ENCODE measurements at regions not wholly inside any gene's neighbourhood (a gene's known extent, or its start where the extent isn't known, plus 50 kb on each side); places are given as distances from the start of the nearest gene placed in this dataset.
A peak's percentile ranks its signal among the peaks of the same experiment; 100 is the strongest.
"Not testable (repeated sequence)": the region's sequence is repeated elsewhere in the genome, so short reads cannot be mapped to it uniquely, and the experiment has no call there.

DNA sequence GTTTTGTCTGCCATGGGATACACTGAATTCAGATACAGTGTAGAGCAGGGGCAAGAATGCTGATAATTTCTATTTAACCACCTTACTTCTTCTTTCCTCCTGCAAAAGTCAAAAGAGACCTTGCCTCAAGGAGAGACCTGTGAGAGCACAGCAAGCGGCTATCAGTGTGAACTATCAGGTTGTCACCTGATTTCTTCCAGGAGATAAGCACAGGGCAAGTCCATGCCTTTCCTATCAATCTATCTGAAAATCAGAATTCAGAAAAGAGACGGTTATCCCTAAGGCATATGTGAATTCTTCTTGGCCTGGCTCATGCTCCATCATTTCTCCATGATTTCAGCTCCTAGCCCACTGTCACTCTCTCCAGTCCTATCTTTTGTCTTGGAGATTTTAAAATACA, 128.9 kb upstream of the CCND2 start:
- H3K4me3 ChIP-seq (ENCODE audit: low read depth, low read length), result no peak overlapping the region
- DNase-seq (ENCODE audit: low read depth), result no peak
- TF ChIP-seq, protein P1, sequence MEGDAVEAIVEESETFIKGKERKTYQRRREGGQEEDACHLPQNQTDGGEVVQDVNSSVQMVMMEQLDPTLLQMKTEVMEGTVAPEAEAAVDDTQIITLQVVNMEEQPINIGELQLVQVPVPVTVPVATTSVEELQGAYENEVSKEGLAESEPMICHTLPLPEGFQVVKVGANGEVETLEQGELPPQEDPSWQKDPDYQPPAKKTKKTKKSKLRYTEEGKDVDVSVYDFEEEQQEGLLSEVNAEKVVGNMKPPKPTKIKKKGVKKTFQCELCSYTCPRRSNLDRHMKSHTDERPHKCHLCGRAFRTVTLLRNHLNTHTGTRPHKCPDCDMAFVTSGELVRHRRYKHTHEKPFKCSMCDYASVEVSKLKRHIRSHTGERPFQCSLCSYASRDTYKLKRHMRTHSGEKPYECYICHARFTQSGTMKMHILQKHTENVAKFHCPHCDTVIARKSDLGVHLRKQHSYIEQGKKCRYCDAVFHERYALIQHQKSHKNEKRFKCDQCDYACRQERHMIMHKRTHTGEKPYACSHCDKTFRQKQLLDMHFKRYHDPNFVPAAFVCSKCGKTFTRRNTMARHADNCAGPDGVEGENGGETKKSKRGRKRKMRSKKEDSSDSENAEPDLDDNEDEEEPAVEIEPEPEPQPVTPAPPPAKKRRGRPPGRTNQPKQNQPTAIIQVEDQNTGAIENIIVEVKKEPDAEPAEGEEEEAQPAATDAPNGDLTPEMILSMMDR (IDR thresholded peaks at IDR 0.05; ENCODE audit: insufficient read depth, low read depth, low read length, missing control alignments), result no peak

DNA sequence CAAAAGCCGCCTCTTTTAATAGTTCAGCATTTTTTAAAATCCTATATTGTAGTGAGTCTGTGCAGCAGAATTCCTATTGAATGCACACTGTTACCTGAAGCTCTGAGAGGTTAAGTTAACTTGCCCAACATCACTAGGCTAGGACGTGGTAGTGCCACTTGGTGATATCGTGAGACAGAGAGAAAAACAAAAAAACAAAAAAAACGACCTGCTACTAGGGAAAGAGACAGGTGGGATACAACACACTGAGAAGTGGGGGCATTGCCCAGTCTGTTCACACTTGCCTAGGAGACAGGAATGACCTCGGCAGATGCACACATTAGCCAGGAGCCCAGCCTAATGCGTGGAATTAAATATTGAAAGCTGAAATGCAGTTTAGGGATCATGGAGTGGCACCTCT, 129.7 kb upstream of the CCND2 start:
- H3K4me3 ChIP-seq (ENCODE audit: low read depth, low read length), result no peak overlapping the region
- TF ChIP-seq, protein P1 (IDR thresholded peaks at IDR 0.05; ENCODE audit: insufficient read depth, low read depth, low read length, missing control alignments), result peak; percentile 21
- no peak for DNase-seq (ENCODE audit: low read depth)

DNA sequence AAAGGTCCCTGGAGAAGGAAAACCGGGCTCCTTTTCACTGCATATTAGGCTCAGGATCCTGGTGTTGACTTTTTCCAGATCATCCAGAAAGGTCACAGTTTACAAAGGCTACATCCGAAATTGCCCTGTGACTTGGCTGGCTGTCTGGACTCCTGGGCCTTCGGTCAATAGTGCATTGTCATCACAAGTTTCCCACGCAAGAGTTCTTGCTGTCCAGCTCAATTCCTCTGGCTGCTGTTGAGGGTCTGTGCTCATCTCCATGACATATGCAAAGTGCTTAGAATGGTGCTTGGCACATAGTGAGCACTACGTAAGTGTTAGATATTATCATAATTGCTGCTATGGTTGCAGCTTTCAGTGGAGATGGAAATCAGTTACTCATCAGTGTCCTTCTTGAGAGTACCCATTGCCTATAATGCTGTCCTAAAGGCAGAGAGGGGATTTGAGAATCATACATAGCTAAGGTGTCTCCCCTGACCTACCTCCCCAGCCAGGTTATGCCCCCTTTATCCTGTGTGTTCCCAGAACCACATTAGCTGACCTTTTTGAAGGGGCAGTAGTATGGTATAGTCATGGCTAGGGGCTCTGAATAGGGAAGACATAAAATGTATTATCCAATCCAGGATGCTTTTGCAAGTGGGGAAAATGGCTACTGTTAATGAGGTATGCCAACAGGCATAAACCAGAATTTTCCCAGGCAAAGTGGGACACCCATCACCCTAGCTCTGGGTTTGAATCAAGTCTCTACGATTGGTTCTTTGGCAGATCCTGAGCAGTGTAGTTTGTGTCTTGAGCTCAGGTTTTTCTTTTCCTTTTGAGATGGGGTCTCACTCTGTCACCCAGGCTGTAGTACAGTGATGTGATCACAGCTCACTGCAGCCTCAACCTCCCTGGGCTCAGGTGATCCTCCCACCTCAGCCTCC, 132.0 kb upstream of the CCND2 start:
- no peak overlapping the region for H3K4me3 ChIP-seq (ENCODE audit: low read depth, low read length)
- no peak for DNase-seq (ENCODE audit: low read depth)
- TF ChIP-seq, protein P1 (IDR thresholded peaks at IDR 0.05; ENCODE audit: insufficient read depth, low read depth, low read length, missing control alignments), result no peak

DNA sequence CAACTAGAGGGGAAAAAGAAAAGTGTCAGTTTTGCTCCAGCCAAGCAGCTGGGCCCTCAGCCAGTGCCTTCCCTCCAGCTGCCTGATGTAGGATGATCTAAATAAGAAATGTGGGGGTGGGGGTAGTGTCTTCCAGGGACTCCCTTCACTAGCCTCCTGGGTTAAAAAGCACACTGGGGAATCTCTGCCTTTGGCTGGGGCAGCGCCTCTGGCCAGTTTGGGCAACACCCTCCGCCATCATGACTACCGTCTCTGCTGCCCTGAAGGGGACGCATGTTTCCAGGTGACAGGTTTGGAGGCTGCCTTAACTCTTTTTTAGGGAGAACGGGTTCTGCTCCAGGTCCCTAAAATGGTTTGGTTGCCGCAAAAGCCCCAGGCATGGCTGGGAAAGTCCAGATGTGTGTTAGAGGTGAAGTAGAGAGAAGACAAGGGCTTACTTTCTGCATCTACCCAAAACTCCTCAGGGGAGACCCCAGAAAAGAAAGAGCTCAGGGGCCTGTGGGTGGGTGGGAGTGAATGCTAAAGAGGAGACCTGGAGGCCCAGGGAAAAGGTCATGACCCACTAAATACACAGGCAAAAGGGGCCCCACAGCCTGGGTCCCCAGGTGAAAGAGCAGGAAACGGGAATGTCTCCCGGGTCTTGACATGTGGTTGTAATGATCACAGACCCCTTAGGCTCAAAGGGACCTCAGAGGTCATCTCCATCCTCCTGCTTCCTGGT, 132.8 kb upstream of the CCND2 start:
- DNase-seq (ENCODE audit: low read depth), result no peak
- no peak overlapping the region for H3K4me3 ChIP-seq (ENCODE audit: low read depth, low read length)
- TF ChIP-seq, protein P1 (IDR thresholded peaks at IDR 0.05; ENCODE audit: insufficient read depth, low read depth, low read length, missing control alignments), result no peak

DNA sequence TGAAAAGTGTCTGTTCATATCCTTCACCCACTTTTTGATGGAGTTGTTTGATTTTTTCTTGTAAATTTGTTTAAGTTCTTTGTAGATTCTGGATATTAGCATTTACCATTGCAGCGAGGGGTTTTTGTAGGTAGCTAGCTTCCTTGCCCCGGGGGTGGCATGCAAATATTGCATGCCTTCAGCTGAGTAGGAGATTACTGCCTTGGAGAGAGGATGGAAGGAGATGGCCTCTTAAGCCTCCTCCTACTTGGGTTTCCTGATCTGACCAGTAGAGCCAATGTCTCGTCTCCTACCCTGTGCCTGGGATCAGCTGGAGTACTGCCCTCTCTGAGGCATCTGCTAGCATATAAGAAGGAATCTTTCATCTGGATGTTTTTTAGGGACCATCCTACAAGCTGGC, 134.4 kb upstream of the CCND2 start:
- TF ChIP-seq, protein P1 (IDR thresholded peaks at IDR 0.05; ENCODE audit: insufficient read depth, low read depth, low read length, missing control alignments), result no peak
- no peak for DNase-seq (ENCODE audit: low read depth)
- H3K4me3 ChIP-seq (ENCODE audit: low read depth, low read length), result no peak overlapping the region

DNA sequence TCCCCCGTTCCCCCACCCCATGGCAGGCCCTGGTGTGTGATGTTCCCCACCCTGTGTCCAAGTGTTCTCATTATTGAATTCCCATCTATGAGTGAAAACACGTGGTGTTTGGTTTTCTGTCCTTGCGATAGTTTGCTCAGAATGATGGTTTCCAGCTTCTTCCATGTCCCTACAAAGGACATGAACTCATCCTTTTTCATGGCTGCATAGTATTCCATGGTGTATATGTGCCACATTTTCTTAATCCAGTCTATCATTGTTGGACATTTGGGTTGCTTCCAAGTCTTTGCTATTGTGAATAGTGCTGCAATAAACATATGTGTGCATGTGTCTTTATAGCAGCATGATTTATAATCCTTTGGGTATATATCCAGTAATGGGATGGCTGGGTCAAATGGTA, 135.0 kb upstream of the CCND2 start:
- H3K4me3 ChIP-seq (ENCODE audit: low read depth, low read length), result not testable (repeated sequence)

DNA sequence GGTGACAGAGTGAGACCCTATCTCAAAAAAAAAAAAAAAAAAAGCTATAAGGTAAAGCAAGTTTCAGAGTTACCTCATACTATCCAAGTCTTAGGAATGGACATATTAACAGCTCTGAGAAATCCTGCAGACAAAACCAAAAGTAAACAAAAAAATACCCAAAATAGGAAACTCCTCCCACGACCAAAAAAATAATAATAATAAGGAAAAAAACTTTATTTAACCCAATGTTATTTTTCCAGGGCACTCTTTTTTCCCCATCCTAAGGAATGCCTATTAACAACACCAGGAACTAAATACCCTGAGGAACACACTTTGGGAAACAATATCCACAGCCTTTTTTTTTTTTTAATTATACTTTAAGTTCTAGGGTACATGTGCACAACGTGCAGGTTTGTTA, 135.5 kb upstream of the CCND2 start:
- TF ChIP-seq, protein P1 (IDR thresholded peaks at IDR 0.05; ENCODE audit: insufficient read depth, low read depth, low read length, missing control alignments), result no peak
- no peak for DNase-seq (ENCODE audit: low read depth)

More for the DNA sequence above, 135.0 kb upstream of the CCND2 start:
- DNase-seq (ENCODE audit: low read depth), result not testable (repeated sequence)

More for the DNA sequence above, 135.5 kb upstream of the CCND2 start:
- H3K4me3 ChIP-seq (ENCODE audit: low read depth, low read length), result no peak overlapping the region
